ENCODE measurements at regions not wholly inside any gene's neighbourhood (a gene's known extent, or its start where the extent isn't known, plus 50 kb on each side); places are given as distances from the start of the nearest gene placed in this dataset.
A peak's percentile ranks its signal among the peaks of the same experiment; 100 is the strongest.

- no TSS peak for BruUV-seq (replicated peaks)
- 12% methylated on average over 2 of the region's 2 CpGs for WGBS (ENCODE audit: insufficient coverage, low coverage, missing lambda C conversion rate)
Observed at GRCh38 chr22:19664406-19664805, 49.9 kb upstream of the SEPTIN5 start.

More at GRCh38 chr22:19664406-19664805, 49.9 kb upstream of the SEPTIN5 start:
- Histone ChIP-seq H4K20me1 (replicated peaks; ENCODE audit: control insufficient read depth, insufficient read depth, low read length) (no peaks in the 10 kb centered on the region), H3K4me3 (no peak overlapping the region), H3K9me1 (ENCODE audit: control insufficient read depth, insufficient read depth, low read length) (no peaks in the 10 kb centered on the region), H3K27ac (ENCODE audit: extremely low read depth, low read depth, low read length) (no peak overlapping the region), H2AFZ (ENCODE audit: low read depth, low read length) (peak overlapping the region; percentile 0; the same call in 1 of the 2 replicates), H3K79me2 (ENCODE audit: control insufficient read depth, insufficient read depth, low read length) (no peaks in the 10 kb centered on the region), H3K4me1 (replicated peaks in 1 of 2; ENCODE audit: control insufficient read depth in 2 of 2, insufficient read depth in 2 of 2, low read length in 2 of 2) (peaks cover 15 to 23% of the 10 kb centered on the region in 2 experiments), H3K27me3 (ENCODE audit: control insufficient read depth in 2 of 2, insufficient read depth in 2 of 2, low read length in 2 of 2) (peaks cover 65 to 69% of the 10 kb centered on the region in 2 experiments), H3K9me3 (replicated peaks; ENCODE audit: control insufficient read depth, insufficient read depth, low read depth, low read length) (no peaks in the 10 kb centered on the region), H3K36me3 (ENCODE audit: control insufficient read depth, insufficient read depth, low read length) (no peaks in the 10 kb centered on the region), H3K9ac (ENCODE audit: insufficient read depth in 1 of 2, low read depth in 2 of 2, low read length in 2 of 2) (no peak overlapping the region), H3K4me2 (ENCODE audit: insufficient read depth, low read length) (no peak overlapping the region; the same call in 1 of the 2 replicates)
- TF ChIP-seq ZNF239 (CRISPR knock-in tag; IDR thresholded peaks at IDR 0.05) = no peak
- peak; percentile 5 for TF ChIP-seq RBBP5 (IDR thresholded peaks at IDR 0.05; ENCODE audit: borderline replicate concordance, insufficient read depth, low read length, poor library complexity, severe bottlenecking)
- TF ChIP-seq THRAP3 (IDR thresholded peaks at IDR 0.05; ENCODE audit: borderline replicate concordance) = no peak
- peak; percentile 81 for TF ChIP-seq ZNF699 (CRISPR knock-in tag; IDR thresholded peaks at IDR 0.05; ENCODE audit: insufficient replicate concordance)
- no peak for TF ChIP-seq NR1H2 (CRISPR knock-in tag; IDR thresholded peaks at IDR 0.05)
- no peak for TF ChIP-seq MXI1 (IDR thresholded peaks at IDR 0.05; ENCODE audit: low read depth, low read length)
- no peak for TF ChIP-seq ZBTB49 (CRISPR knock-in tag; IDR thresholded peaks at IDR 0.05; ENCODE audit: borderline replicate concordance)
- no peak for TF ChIP-seq NRF1 (conservative IDR thresholded peaks at IDR 0.05 in 1 of 2, IDR thresholded peaks at IDR 0.05 in 1 of 2)
- no peak for TF ChIP-seq KDM1A (IDR thresholded peaks at IDR 0.05)
- TF ChIP-seq FOXJ3 (CRISPR knock-in tag; IDR thresholded peaks at IDR 0.05) = 0 out of 2 replicates have a peak, but pooled peaks have one; percentile 21
- no peak for TF ChIP-seq ZNF766 (CRISPR knock-in tag; conservative IDR thresholded peaks at IDR 0.05)
- TF ChIP-seq LARP7 (IDR thresholded peaks at IDR 0.05) = no peak
- TF ChIP-seq ATF6 (CRISPR knock-in tag; IDR thresholded peaks at IDR 0.05) = 0 out of 2 replicates have a peak, but pooled peaks have one; percentile 56
- no peak for TF ChIP-seq ZNF165 (CRISPR knock-in tag; IDR thresholded peaks at IDR 0.05; ENCODE audit: borderline replicate concordance)
- 0 out of 2 replicates have a peak, but pooled peaks have one; percentile 7 for TF ChIP-seq KLF10 (CRISPR knock-in tag; IDR thresholded peaks at IDR 0.05)
- intact Hi-C loops (cut with micrococcal nuclease) = loop anchor here (10.0 kb wide), 2 partner anchors 50 to 60 kb away; partner anchors contain the start of gene SEPTIN5
- FAIRE-seq (no peak), ATAC-seq (no peak), DNase-seq (ENCODE audit: extremely low read depth in 1 of 4, low spot score in 3 of 4) (no peak)
- POLR2A ChIA-PET = interaction anchor here (0.7 to 7.8 kb wide), 7 partner anchors 10 to 161 kb away, joined by 3 to 80 read pairs (median 4); no protein-coding TSS in a partner anchor
- CTCF ChIA-PET (ENCODE audit: low intra/inter-chr PET ratio) = no interaction called here
- in situ Hi-C loops (cut with MboI) = no loop called here
